ENCODE measurements at regions not wholly inside any gene's neighbourhood (a gene's known extent, or its start where the extent isn't known, plus 50 kb on each side); places are given as distances from the start of the nearest gene placed in this dataset.

- no peak for DNase-seq (ENCODE audit: low read depth)
These were observed 274.1 kb upstream of the WWC1 start for GRCh38 chr5:168017313-168017712.

GRCh38 chr5:168019143-168019542, 272.3 kb upstream of the WWC1 start:
- DNase-seq (ENCODE audit: low read depth), result no peak

- no peak for DNase-seq (ENCODE audit: low read depth)
These were observed 270.7 kb upstream of the WWC1 start for GRCh38 chr5:168020542-168021294.

- no peak for DNase-seq (ENCODE audit: low read depth)
These were observed 268.8 kb upstream of the WWC1 start for GRCh38 chr5:168022446-168023169.

- no peak for DNase-seq (ENCODE audit: low read depth)
These were observed 268.3 kb upstream of the WWC1 start for GRCh38 chr5:168023191-168023590.

- no peak for DNase-seq (ENCODE audit: low read depth)
These were observed 267.1 kb upstream of the WWC1 start for GRCh38 chr5:168024306-168024705.

GRCh38 chr5:168027007-168027406, 264.4 kb upstream of the WWC1 start:
- DNase-seq (ENCODE audit: low read depth), result no peak

GRCh38 chr5:168030912-168031311, 260.5 kb upstream of the WWC1 start:
- no peak for DNase-seq (ENCODE audit: low read depth)

- no peak for DNase-seq (ENCODE audit: low read depth)
These were observed 259.8 kb upstream of the WWC1 start for GRCh38 chr5:168031614-168032013.

GRCh38 chr5:168039039-168039438, 252.4 kb upstream of the WWC1 start:
- DNase-seq (ENCODE audit: low read depth), result no peak

- DNase-seq (ENCODE audit: low read depth), result no peak
These were observed 251.7 kb upstream of the WWC1 start for GRCh38 chr5:168039566-168040248.

- DNase-seq (ENCODE audit: low read depth), result no peak
These were observed 249.9 kb upstream of the WWC1 start for GRCh38 chr5:168041583-168041982.

GRCh38 chr5:168042284-168043068, 249.0 kb upstream of the WWC1 start:
- DNase-seq (ENCODE audit: low read depth), result no peak

- DNase-seq (ENCODE audit: low read depth), result no peak
These were observed 245.3 kb upstream of the WWC1 start for GRCh38 chr5:168046163-168046562.

- DNase-seq (ENCODE audit: low read depth), result no peak
These were observed 244.3 kb upstream of the WWC1 start for GRCh38 chr5:168047043-168047668.

- DNase-seq (ENCODE audit: low read depth), result no peak
These were observed 243.8 kb upstream of the WWC1 start for GRCh38 chr5:168047669-168048111.

- DNase-seq (ENCODE audit: low read depth), result no peak
These were observed 243.0 kb upstream of the WWC1 start for GRCh38 chr5:168048486-168048885.

GRCh38 chr5:168052686-168053085, 238.8 kb upstream of the WWC1 start:
- DNase-seq (ENCODE audit: low read depth), result no peak

- DNase-seq (ENCODE audit: low read depth), result no peak
These were observed 237.4 kb upstream of the WWC1 start for GRCh38 chr5:168054091-168054490.

GRCh38 chr5:168055141-168055683, 236.2 kb upstream of the WWC1 start:
- DNase-seq (ENCODE audit: low read depth), result no peak

- no peak for DNase-seq (ENCODE audit: low read depth)
These were observed 235.5 kb upstream of the WWC1 start for GRCh38 chr5:168055961-168056360.
